ENCODE measurements at regions not wholly inside any gene's neighbourhood (a gene's known extent, or its start where the extent isn't known, plus 50 kb on each side); places are given as distances from the start of the nearest gene placed in this dataset.

DNA sequence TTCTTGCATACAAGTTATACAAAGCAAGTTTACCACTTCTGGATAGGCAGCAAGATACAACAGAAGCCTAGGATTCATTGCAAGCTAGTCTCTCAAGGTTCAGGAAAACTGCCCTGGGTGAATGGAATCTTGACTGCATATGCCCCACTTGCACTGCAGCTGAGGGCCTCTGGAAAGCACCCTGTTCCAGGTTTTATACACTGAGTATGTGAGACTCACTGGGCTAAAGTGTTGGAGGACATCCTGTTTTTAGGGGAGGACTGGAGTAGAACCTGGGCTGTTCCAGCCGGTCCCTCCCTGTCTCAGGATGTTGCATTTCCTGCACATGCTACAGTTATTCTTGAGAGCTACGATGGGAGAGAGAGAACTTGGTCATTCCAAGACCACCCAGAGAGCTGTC, 168.5 kb upstream of the NUDT6 start:
- TF ChIP-seq, protein P1, sequence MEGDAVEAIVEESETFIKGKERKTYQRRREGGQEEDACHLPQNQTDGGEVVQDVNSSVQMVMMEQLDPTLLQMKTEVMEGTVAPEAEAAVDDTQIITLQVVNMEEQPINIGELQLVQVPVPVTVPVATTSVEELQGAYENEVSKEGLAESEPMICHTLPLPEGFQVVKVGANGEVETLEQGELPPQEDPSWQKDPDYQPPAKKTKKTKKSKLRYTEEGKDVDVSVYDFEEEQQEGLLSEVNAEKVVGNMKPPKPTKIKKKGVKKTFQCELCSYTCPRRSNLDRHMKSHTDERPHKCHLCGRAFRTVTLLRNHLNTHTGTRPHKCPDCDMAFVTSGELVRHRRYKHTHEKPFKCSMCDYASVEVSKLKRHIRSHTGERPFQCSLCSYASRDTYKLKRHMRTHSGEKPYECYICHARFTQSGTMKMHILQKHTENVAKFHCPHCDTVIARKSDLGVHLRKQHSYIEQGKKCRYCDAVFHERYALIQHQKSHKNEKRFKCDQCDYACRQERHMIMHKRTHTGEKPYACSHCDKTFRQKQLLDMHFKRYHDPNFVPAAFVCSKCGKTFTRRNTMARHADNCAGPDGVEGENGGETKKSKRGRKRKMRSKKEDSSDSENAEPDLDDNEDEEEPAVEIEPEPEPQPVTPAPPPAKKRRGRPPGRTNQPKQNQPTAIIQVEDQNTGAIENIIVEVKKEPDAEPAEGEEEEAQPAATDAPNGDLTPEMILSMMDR (IDR thresholded peaks at IDR 0.05; ENCODE audit: borderline replicate concordance, insufficient read depth, low read depth, low read length), result no peak
- no peak overlapping the region for H3K4me3 ChIP-seq (ENCODE audit: low read depth, low read length)

DNA sequence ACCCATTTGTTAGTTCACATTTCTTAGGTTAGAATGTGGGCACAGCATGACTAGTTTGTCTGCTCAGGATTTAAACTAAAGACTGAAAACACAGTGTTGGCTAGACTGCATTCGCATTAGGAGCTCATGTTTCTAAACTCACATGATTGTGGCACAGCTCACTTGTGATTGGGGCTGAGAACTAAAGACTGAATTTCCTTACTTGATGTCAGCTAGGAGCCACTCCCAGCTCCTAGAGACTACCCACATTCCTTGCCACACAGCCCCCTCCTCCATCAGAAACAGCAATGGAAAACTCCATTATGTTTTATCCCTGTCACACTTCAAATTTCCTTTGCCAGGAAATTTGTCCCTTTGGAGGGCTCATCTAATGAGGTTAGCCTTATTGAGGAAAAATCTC, 170.2 kb upstream of the NUDT6 start:
- H3K4me3 ChIP-seq (ENCODE audit: low read depth, low read length), result no peak overlapping the region
- TF ChIP-seq, protein P1 (IDR thresholded peaks at IDR 0.05; ENCODE audit: borderline replicate concordance, insufficient read depth, low read depth, low read length), result no peak

GRCh38 chr4:123093236-123093635, 170.8 kb upstream of the NUDT6 start:
- TF ChIP-seq, protein P1 (IDR thresholded peaks at IDR 0.05; ENCODE audit: borderline replicate concordance, insufficient read depth, low read depth, low read length), result no peak
- no peak overlapping the region for H3K4me3 ChIP-seq (ENCODE audit: low read depth, low read length)

- TF ChIP-seq, protein P1 (IDR thresholded peaks at IDR 0.05; ENCODE audit: borderline replicate concordance, insufficient read depth, low read depth, low read length), result no peak
- no peak overlapping the region for H3K4me3 ChIP-seq (ENCODE audit: low read depth, low read length)
These were observed 173.6 kb upstream of the NUDT6 start for GRCh38 chr4:123096038-123096437.

DNA sequence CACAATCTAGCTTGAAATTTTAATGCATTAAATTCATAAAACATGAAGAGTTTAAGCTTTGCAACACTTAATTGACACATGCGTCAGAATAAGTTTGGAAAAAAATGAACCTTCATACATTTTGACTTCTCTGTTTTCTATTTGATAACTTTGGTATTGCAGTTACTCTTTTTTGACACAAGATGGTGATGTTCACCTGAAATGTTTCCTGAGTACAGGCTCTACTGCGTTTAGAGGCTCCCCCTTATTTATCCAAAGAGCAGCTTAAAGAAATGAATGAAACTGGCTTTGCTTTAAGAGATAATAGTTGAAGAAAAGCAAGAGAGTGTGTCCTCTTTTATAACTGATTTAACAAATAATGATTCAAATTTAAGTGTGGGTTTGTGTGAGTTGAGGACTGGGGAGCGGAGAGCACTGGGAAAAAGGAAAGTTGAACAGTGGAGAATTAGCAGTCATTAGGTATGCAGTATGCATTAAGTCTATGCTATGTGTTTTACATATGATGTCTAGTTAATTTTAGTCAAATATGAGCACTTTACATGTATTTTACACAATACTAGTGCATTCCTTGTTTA, 180.6 kb upstream of the NUDT6 start:
- H3K4me3 ChIP-seq (ENCODE audit: low read depth, low read length), result no peak overlapping the region
- TF ChIP-seq, protein P1 (IDR thresholded peaks at IDR 0.05; ENCODE audit: borderline replicate concordance, insufficient read depth, low read depth, low read length), result peak; percentile 36; the same call in 1 of the 2 replicates

GRCh38 chr4:123104310-123105025, 182.1 kb upstream of the NUDT6 start:
- H3K4me3 ChIP-seq (ENCODE audit: low read depth, low read length), result no peak overlapping the region
- TF ChIP-seq, protein P1 (IDR thresholded peaks at IDR 0.05; ENCODE audit: borderline replicate concordance, insufficient read depth, low read depth, low read length), result no peak

DNA sequence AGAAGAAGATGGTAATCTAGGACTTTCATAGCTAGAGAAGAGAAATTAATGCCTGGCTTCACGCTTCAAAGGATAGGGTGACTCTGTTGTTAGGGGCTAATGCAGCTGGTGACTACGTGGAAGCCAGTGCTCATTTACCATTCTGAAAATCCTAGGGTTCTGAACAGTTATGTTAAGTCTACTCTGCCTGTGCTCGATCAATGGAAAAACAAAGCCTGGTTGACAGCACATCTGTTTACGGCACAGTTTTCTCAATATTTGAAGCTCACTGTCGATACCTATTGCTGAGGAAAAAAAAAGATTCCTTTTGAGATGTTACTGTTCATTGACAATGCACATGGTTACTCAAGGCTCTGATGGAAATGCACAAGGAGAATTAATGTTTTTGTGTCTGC, 182.6 kb upstream of the NUDT6 start:
- TF ChIP-seq, protein P1 (IDR thresholded peaks at IDR 0.05; ENCODE audit: borderline replicate concordance, insufficient read depth, low read depth, low read length), result no peak
- H3K4me3 ChIP-seq (ENCODE audit: low read depth, low read length), result no peak overlapping the region
